ENCODE measurements at regions not wholly inside any gene's neighbourhood (a gene's known extent, or its start where the extent isn't known, plus 50 kb on each side); places are given as distances from the start of the nearest gene placed in this dataset.
A peak's percentile ranks its signal among the peaks of the same experiment; 100 is the strongest.

DNA sequence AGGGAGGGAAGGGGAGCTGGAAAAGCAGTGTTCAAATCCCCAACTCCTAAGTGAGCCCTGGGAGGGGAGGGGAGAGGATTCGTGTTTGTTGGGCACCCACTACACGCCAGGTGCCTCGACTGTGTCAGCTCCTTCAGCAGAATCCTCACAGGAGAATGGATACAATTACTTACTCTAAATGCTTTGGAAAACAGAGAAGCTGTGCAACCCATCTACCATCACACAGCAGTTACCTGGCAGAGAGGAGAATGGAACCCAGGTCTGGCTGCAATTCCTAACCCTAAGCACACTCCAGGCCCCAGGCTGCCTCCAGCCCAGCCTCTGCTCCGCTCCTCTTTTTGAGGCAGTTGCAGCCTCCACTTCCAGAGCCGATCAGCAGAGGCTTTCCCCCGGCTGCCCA is 86.4 kb upstream of the PTPN1 start:
- Histone ChIP-seq H3K9ac (ENCODE audit: insufficient read length, low read depth) (no peak overlapping the region), H3K9me3 (ENCODE audit: insufficient read depth, low read length) (peaks cover 7% of the 10 kb centered on the region; the same call in 1 of the 2 replicates), H3K36me3 (ENCODE audit: insufficient read depth, insufficient read length, low read length) (no peaks in the 10 kb centered on the region), H3K27me3 (ENCODE audit: insufficient read depth, insufficient read length) (peaks cover 2% of the 10 kb centered on the region), H3K4me3 (ENCODE audit: insufficient read length, low read depth) (no peak overlapping the region), H3K4me1 (ENCODE audit: insufficient read depth, insufficient read length) (peaks cover 9% of the 10 kb centered on the region)
- no peak for TF ChIP-seq ZNF274 (IDR thresholded peaks at IDR 0.05; ENCODE audit: low read depth, low read length)
- no peak for TF ChIP-seq YY1 (IDR thresholded peaks at IDR 0.05; ENCODE audit: insufficient read depth, insufficient read length)
- no peak for TF ChIP-seq SUZ12 (IDR thresholded peaks at IDR 0.05; ENCODE audit: extremely low read depth, insufficient read depth, insufficient read length)
- DNase-seq (ENCODE audit: low read depth, low spot score) = no peak

DNA sequence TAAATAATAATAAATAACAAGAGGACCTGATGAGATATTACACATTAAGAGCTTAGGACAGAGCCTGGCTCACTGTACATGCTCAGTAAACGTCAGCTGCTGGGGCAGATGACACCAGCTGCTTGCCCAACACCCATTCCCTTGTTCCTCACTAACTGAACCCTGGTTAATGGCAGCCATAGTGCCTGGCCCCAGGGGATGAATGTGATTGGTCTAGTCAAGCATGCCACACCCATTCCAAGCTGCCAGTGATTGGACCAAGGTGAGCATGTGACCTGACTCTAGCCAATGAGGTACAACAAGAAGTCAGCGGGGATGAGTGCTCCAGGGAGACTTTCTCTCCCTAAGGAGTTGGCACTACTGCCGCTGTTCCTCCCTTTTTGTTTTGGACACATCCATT is 85.1 kb upstream of the PTPN1 start:
- no peaks in the 10 kb centered on the region for H3K27me3 ChIP-seq (ENCODE audit: insufficient read depth, insufficient read length)
- H3K9ac ChIP-seq (ENCODE audit: insufficient read length, low read depth) = no peak overlapping the region
- H3K9me3 ChIP-seq (ENCODE audit: insufficient read depth, low read length) = peaks cover 7% of the 10 kb centered on the region; the same call in 1 of the 2 replicates
- peaks cover 9% of the 10 kb centered on the region for H3K4me1 ChIP-seq (ENCODE audit: insufficient read depth, insufficient read length)
- H3K36me3 ChIP-seq (ENCODE audit: insufficient read depth, insufficient read length, low read length) = no peaks in the 10 kb centered on the region
- no peak overlapping the region for H3K4me3 ChIP-seq (ENCODE audit: insufficient read length, low read depth)
- TF ChIP-seq SUZ12 (IDR thresholded peaks at IDR 0.05; ENCODE audit: extremely low read depth, insufficient read depth, insufficient read length) = no peak
- TF ChIP-seq YY1 (IDR thresholded peaks at IDR 0.05; ENCODE audit: insufficient read depth, insufficient read length) = no peak
- TF ChIP-seq ZNF274 (IDR thresholded peaks at IDR 0.05; ENCODE audit: low read depth, low read length) = no peak
- no peak for DNase-seq (ENCODE audit: low read depth, low spot score)

DNA sequence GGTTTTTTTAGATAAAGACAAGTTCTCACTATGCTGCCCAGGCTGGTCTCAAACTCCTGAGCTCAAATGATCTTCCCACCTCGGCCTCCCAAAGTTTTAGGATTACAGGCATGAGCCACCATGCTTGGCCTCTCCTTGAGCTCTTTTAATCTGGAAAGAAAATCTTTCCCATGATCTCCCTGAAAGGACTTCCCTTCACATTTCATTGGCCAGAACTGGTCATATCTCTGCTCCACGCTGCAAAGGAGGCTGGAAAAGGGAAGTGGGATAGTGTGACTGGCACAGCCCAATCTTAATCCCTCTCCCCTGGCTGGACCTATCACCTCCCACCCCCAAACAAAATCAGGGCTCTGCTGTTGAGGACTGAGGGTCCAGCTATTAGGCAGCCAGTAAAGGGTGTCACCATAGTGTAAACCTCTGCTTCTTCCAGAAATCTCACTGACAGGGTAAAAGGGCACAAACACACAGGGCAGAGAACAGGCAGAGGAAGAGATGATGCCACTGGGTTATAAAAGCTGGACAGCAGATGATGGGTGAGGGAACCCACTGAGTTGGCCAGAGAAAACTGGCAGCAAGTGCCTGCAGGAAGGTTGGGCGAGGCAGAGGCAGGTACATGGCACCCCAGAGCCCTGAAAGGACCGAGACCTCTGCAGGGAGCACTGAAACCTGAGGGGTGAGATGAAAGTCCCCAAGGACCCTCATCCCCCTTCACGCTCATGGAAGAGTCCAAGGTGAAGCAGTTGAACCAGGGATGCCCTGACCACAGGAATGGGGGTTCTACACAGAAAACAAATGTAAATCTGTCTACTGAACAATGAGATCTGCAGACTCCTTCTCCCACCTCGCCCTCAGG is 83.1 kb upstream of the PTPN1 start:
- TF ChIP-seq ZNF274 (IDR thresholded peaks at IDR 0.05; ENCODE audit: low read depth, low read length) (no peak), SUZ12 (IDR thresholded peaks at IDR 0.05; ENCODE audit: extremely low read depth, insufficient read depth, insufficient read length) (no peak), YY1 (IDR thresholded peaks at IDR 0.05; ENCODE audit: insufficient read depth, insufficient read length) (no peak)
- Histone ChIP-seq H3K9me3 (ENCODE audit: insufficient read depth, low read length) (no peaks in the 10 kb centered on the region), H3K9ac (ENCODE audit: insufficient read length, low read depth) (no peak overlapping the region), H3K4me1 (ENCODE audit: insufficient read depth, insufficient read length) (peaks cover 17% of the 10 kb centered on the region), H3K27me3 (ENCODE audit: insufficient read depth, insufficient read length) (no peaks in the 10 kb centered on the region), H3K4me3 (ENCODE audit: insufficient read length, low read depth) (no peak overlapping the region), H3K36me3 (ENCODE audit: insufficient read depth, insufficient read length, low read length) (no peaks in the 10 kb centered on the region)
- no peak for DNase-seq (ENCODE audit: low read depth, low spot score)

GRCh38 chr20:50427719-50428083 is 82.5 kb upstream of the PTPN1 start:
- Histone ChIP-seq H3K4me1 (ENCODE audit: insufficient read depth, insufficient read length) (peaks cover 17% of the 10 kb centered on the region), H3K9me3 (ENCODE audit: insufficient read depth, low read length) (no peaks in the 10 kb centered on the region), H3K9ac (ENCODE audit: insufficient read length, low read depth) (no peak overlapping the region), H3K4me3 (ENCODE audit: insufficient read length, low read depth) (no peak overlapping the region), H3K36me3 (ENCODE audit: insufficient read depth, insufficient read length, low read length) (no peaks in the 10 kb centered on the region), H3K27me3 (ENCODE audit: insufficient read depth, insufficient read length) (no peaks in the 10 kb centered on the region)
- no peak for DNase-seq (ENCODE audit: low read depth, low spot score)
- no peak for TF ChIP-seq SUZ12 (IDR thresholded peaks at IDR 0.05; ENCODE audit: extremely low read depth, insufficient read depth, insufficient read length)
- no peak for TF ChIP-seq YY1 (IDR thresholded peaks at IDR 0.05; ENCODE audit: insufficient read depth, insufficient read length)
- TF ChIP-seq ZNF274 (IDR thresholded peaks at IDR 0.05; ENCODE audit: low read depth, low read length) = no peak

DNA sequence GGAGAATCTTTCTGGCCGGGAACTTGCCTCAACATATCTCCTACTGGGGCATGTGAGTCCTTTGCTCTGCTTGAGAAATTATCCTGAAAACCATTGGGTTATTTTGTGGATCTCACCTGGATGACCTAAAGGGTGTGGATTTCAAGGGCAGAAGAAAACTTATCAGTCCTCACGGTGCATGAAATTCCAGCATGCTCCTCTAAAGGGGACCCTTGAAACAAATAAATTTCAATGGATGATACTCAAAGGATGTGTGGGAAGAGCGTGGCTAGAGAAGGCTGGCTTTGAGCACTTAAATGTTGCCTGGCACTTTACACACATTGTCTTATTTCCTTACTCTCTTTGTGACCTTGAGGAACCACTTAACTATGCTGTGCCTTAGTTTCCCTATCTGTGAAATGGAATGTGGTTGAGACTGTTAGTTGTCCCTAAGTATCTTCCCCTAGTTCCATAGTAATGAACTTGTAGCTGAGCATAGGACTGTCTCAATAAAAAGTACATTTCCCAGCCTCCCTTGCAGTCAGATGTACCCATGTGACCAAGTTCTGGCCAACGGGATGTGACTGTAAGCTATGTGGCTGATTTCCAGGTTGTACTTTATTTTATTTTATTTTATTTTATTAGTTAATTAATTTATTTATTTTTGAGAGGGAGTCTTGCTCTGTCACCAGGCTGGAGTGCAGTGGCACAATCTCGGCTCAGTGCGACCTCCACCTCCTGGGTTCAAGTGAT is 81.9 kb upstream of the PTPN1 start:
- peaks cover 22% of the 10 kb centered on the region for H3K4me1 ChIP-seq (ENCODE audit: insufficient read depth, insufficient read length)
- no peak for TF ChIP-seq ZNF274 (IDR thresholded peaks at IDR 0.05; ENCODE audit: low read depth, low read length)
- no peak for TF ChIP-seq SUZ12 (IDR thresholded peaks at IDR 0.05; ENCODE audit: extremely low read depth, insufficient read depth, insufficient read length)
- no peaks in the 10 kb centered on the region for H3K36me3 ChIP-seq (ENCODE audit: insufficient read depth, insufficient read length, low read length)
- no peaks in the 10 kb centered on the region for H3K27me3 ChIP-seq (ENCODE audit: insufficient read depth, insufficient read length)
- no peaks in the 10 kb centered on the region for H3K9me3 ChIP-seq (ENCODE audit: insufficient read depth, low read length)
- no peak overlapping the region for H3K9ac ChIP-seq (ENCODE audit: insufficient read length, low read depth)
- DNase-seq (ENCODE audit: low read depth, low spot score) = no peak
- no peak overlapping the region for H3K4me3 ChIP-seq (ENCODE audit: insufficient read length, low read depth)

- DNase-seq (ENCODE audit: low read depth, low spot score) = no peak
- Histone ChIP-seq H3K27me3 (ENCODE audit: insufficient read depth, insufficient read length) (no peaks in the 10 kb centered on the region), H3K9ac (ENCODE audit: insufficient read length, low read depth) (peak overlapping the region; percentile 39)
These were observed 80.8 kb upstream of the PTPN1 start for GRCh38 chr20:50429412-50429811.

DNA sequence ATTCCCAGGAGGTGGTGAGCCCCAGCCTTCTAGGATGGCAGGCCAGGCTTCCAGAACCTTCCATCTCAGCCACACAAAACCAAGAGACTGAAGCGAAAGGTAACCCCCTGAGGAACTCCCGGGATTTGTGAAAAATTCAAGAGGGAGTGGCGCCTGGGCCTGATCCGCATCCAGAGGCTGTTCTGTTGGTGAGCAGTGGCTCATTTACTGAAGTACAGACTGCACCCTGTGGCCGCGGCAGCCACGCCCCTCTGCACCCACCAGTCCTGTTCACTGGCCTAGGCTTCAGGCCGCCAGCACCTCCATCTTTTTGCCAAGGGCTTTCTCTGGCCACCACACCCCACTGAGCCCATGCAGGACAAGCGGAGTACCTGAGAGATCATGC is 79.1 kb upstream of the PTPN1 start:
- no peak for TF ChIP-seq YY1 (IDR thresholded peaks at IDR 0.05; ENCODE audit: insufficient read depth, insufficient read length)
- no peak for TF ChIP-seq SUZ12 (IDR thresholded peaks at IDR 0.05; ENCODE audit: extremely low read depth, insufficient read depth, insufficient read length)
- TF ChIP-seq ZNF274 (IDR thresholded peaks at IDR 0.05; ENCODE audit: low read depth, low read length) = no peak
- peaks cover 28% of the 10 kb centered on the region for H3K4me1 ChIP-seq (ENCODE audit: insufficient read depth, insufficient read length)
- H3K9ac ChIP-seq (ENCODE audit: insufficient read length, low read depth) = no peak overlapping the region
- H3K36me3 ChIP-seq (ENCODE audit: insufficient read depth, insufficient read length, low read length) = no peaks in the 10 kb centered on the region
- DNase-seq (ENCODE audit: low read depth, low spot score) = no peak
- no peaks in the 10 kb centered on the region for H3K27me3 ChIP-seq (ENCODE audit: insufficient read depth, insufficient read length)
- H3K4me3 ChIP-seq (ENCODE audit: insufficient read length, low read depth) = no peak overlapping the region
- no peaks in the 10 kb centered on the region for H3K9me3 ChIP-seq (ENCODE audit: insufficient read depth, low read length)

More at GRCh38 chr20:50429412-50429811, 80.8 kb upstream of the PTPN1 start:
- no peak for TF ChIP-seq YY1 (IDR thresholded peaks at IDR 0.05; ENCODE audit: insufficient read depth, insufficient read length)
- H3K9me3 ChIP-seq (ENCODE audit: insufficient read depth, low read length) = no peaks in the 10 kb centered on the region
- H3K4me1 ChIP-seq (ENCODE audit: insufficient read depth, insufficient read length) = peaks cover 19% of the 10 kb centered on the region
- no peaks in the 10 kb centered on the region for H3K36me3 ChIP-seq (ENCODE audit: insufficient read depth, insufficient read length, low read length)
- no peak overlapping the region for H3K4me3 ChIP-seq (ENCODE audit: insufficient read length, low read depth)

Data from NT2/D1 (cell line).